SK-N-SH (cell line): ENCODE measurements at regions not wholly inside any gene's neighbourhood (a gene's known extent, or its start where the extent isn't known, plus 50 kb on each side); places are given as distances from the start of the nearest gene placed in this dataset.
A peak's percentile ranks its signal among the peaks of the same experiment; 100 is the strongest.

ENCODE experiments used
- CTCF ChIA-PET: fragments of 300-600, 350-600 bp; formaldehyde crosslinking; extraction: SDS; loops from one replicate; lab custom pipeline; 2021; lab: Yijun Ruan, JAX
- POLR2A ChIA-PET: fragments of 350-600 bp; sonication (Branson Sonifier 250); formaldehyde crosslinking; extraction: SDS; loops from one replicate; lab custom pipeline; 2020; ENCODE audit warnings: antibody characterized with exemption, inconsistent platforms; lab: Yijun Ruan, JAX
- DNase-seq: peaks from one replicate; pipeline ENCODE4 v3.0.0; 2012
- H2AFZ ChIP-seq: fragments of 200-600 bp; sonication (generic); 2 replicates; pipeline ENCODE4 v1.8.1; 2016; ENCODE audit warnings: antibody characterized with exemption, mild to moderate bottlenecking, low read depth
- H3F3A ChIP-seq: fragments of 200-600 bp; sonication (generic); replicated peaks from 2 replicates; pipeline ENCODE3; 2016; ENCODE audit warnings: antibody characterized with exemption, mild to moderate bottlenecking; ENCODE audit not compliant: insufficient read depth
- H3K27ac ChIP-seq, 2 experiments: fragments of 200-500 bp in 1 of 2; fragments of 200-600 bp in 1 of 2; sonication (Bioruptor generic) in 1 of 2; sonication (generic), shearing (Covaris generic) in 1 of 2; 2 replicates each; pipeline versions ENCODE4 v1.5.1 to v1.6.1; 2014 to 2016; ENCODE audit warnings: low read depth in 2 of 2, inconsistent platforms in 1 of 2, low read length in 1 of 2, mild to moderate bottlenecking in 1 of 2, mixed read lengths in 1 of 2
- H3K27me3 ChIP-seq: fragments of 200-600 bp; sonication (generic), shearing (Covaris generic); 2 replicates; pipeline ENCODE4 v1.6.1; 2016; ENCODE audit warnings: mixed run types; ENCODE audit not compliant: insufficient read depth
- H3K36me3 ChIP-seq, 2 experiments: fragments of 200-500 bp in 1 of 2; fragments of 200-600 bp in 1 of 2; sonication (Bioruptor generic) in 1 of 2; sonication (generic) in 1 of 2; replicated peaks in 1 of 2; 2 replicates each; pipeline versions ENCODE3 to v1.5.1; 2014 to 2016; ENCODE audit warnings: low read length in 1 of 2, mild to moderate bottlenecking in 1 of 2; ENCODE audit not compliant: insufficient read depth in 2 of 2, control insufficient read depth in 1 of 2
- H3K4me1 ChIP-seq, 2 experiments: fragments of 200-500 bp in 1 of 2; fragments of 200-600 bp in 1 of 2; sonication (Bioruptor generic) in 1 of 2; sonication (generic), shearing (Covaris generic) in 1 of 2; 2 replicates each; pipeline versions ENCODE4 v1.5.1 to v1.6.1; 2014 to 2016; ENCODE audit warnings: low read depth in 1 of 2, low read length in 1 of 2, mixed run types in 1 of 2; ENCODE audit not compliant: insufficient read depth in 2 of 2, control insufficient read depth in 1 of 2
- H3K4me2 ChIP-seq: fragments of 200-600 bp; sonication (generic), shearing (Covaris generic); 2 replicates; pipeline ENCODE4 v1.6.1; 2017; ENCODE audit warnings: mixed run types
- H3K4me3 ChIP-seq, 2 experiments: fragments of 200-500 bp in 1 of 2; fragments of 200-600 bp in 1 of 2; sonication (Bioruptor generic) in 1 of 2; sonication (generic), shearing (Covaris generic) in 1 of 2; 2 replicates each; pipeline versions ENCODE4 v1.5.1 to v1.8.1; 2014 to 2016; ENCODE audit warnings: low read depth in 2 of 2, inconsistent platforms in 1 of 2, low read length in 1 of 2, mild to moderate bottlenecking in 1 of 2, mixed read lengths in 1 of 2, moderate library complexity in 1 of 2
- H3K79me2 ChIP-seq: fragments of 200-600 bp; sonication (generic); 2 replicates; pipeline ENCODE4 v1.8.1; 2017; ENCODE audit warnings: mild to moderate bottlenecking; ENCODE audit not compliant: insufficient read depth
- H3K9ac ChIP-seq: fragments of 200-600 bp; sonication (generic); 2 replicates; pipeline ENCODE4 v1.6.1; 2017; ENCODE audit warnings: mixed run types
- H3K9me2 ChIP-seq: fragments of 200-600 bp; sonication (generic); 2 replicates; pipeline ENCODE4 v1.6.1; 2017; ENCODE audit warnings: mixed run types
- H3K9me3 ChIP-seq: fragments of 200-600 bp; sonication (generic); 2 replicates; pipeline ENCODE4 v1.6.1; 2017; ENCODE audit warnings: mixed run types, mild to moderate bottlenecking, moderate library complexity
- H4K20me1 ChIP-seq: fragments of 200-600 bp; sonication (generic); 2 replicates; pipeline ENCODE4 v1.6.1; 2017; ENCODE audit warnings: mild to moderate bottlenecking, mixed run types; ENCODE audit not compliant: insufficient read depth
- ELF1 ChIP-seq: IDR thresholded peaks from 2 replicates; pipeline ENCODE4 v1.4.0; 2012
- EP300 ChIP-seq, 2 experiments: IDR thresholded peaks; 2 replicates each; pipeline versions ENCODE4 v1.4.0 to v1.6.1; 2012; ENCODE audit warnings: borderline replicate concordance in 1 of 2, low read depth in 1 of 2, low read length in 1 of 2
- FOSL2 ChIP-seq: IDR thresholded peaks from 2 replicates; pipeline ENCODE4 v1.4.0; 2012; ENCODE audit warnings: low read depth, mild to moderate bottlenecking, moderate library complexity, borderline replicate concordance
- MAX ChIP-seq: IDR thresholded peaks from 2 replicates; pipeline ENCODE4 v1.4.0; 2012; ENCODE audit warnings: low read depth
- MEF2A ChIP-seq: IDR thresholded peaks from 2 replicates; pipeline ENCODE4 v1.4.0; 2012; ENCODE audit warnings: low read depth, borderline replicate concordance
- MXI1 ChIP-seq: IDR thresholded peaks from 2 replicates; pipeline ENCODE4 v1.6.1; 2012; ENCODE audit warnings: mild to moderate bottlenecking, low read depth, low read length, improper control_type of control experiment
- POLR2AphosphoS5 ChIP-seq: IDR thresholded peaks from 2 replicates; pipeline ENCODE4 v1.6.1; 2012; ENCODE audit warnings: low read depth, low read length
- RCOR1 ChIP-seq: fragments of 150-350 bp; IDR thresholded peaks from 2 replicates; pipeline ENCODE4 v1.6.1; 2017; ENCODE audit warnings: antibody characterized with exemption, low read length
- SMC3 ChIP-seq: IDR thresholded peaks from 2 replicates; pipeline ENCODE4 v1.6.1; 2012; ENCODE audit warnings: low read depth, low read length, improper control_type of control experiment
- TEAD4 ChIP-seq: IDR thresholded peaks from 2 replicates; pipeline ENCODE4 v1.4.0; 2012; ENCODE audit warnings: mild to moderate bottlenecking, borderline replicate concordance; ENCODE audit not compliant: insufficient read depth
- YY1 ChIP-seq: IDR thresholded peaks from 2 replicates; pipeline ENCODE4 v1.4.0; 2012; ENCODE audit warnings: low read depth, mild to moderate bottlenecking
- ZBTB33 ChIP-seq: IDR thresholded peaks from 2 replicates; pipeline ENCODE4 v1.4.0; 2012; ENCODE audit warnings: low read depth, borderline replicate concordance
- WGBS: methylation state at CpG from one replicate; pipeline ENCODE4 v1.1.6; 2017; ENCODE audit warnings: low lambda C conversion rate; 5-methylcytosine and 5-hydroxymethylcytosine counted together
- TF ChIP-seq, protein P1 (sequence below): IDR thresholded peaks from 2 replicates; pipeline ENCODE4; 2012
- TF ChIP-seq, protein P2 (sequence below): fragments of 200-600 bp; sonication (generic); IDR thresholded peaks from 2 replicates; pipeline ENCODE4 v1.6.1; 2017; ENCODE audit warnings: antibody characterized with exemption, mild to moderate bottlenecking, moderate library complexity
- TF ChIP-seq, protein P3 (sequence below): IDR thresholded peaks from 2 replicates; pipeline ENCODE4 v1.6.1; 2012; ENCODE audit warnings: mild to moderate bottlenecking, low read depth, low read length, moderate library complexity

GRCh38 chr1:38685388-38685787 is 174.2 kb downstream of the RRAGC start (continued):
- TF ChIP-seq MEF2A (no peak), MAX (no peak), TEAD4 (no peak)

GRCh38 chr1:38680801-38681510 is 178.6 kb downstream of the RRAGC start:
- DNase-seq = no peak

GRCh38 chr1:38677756-38678155 is 181.8 kb downstream of the RRAGC start:
- H3K9me2 ChIP-seq = no peaks in the 10 kb centered on the region
- no peaks in the 10 kb centered on the region for H3F3A ChIP-seq
- H3K4me2 ChIP-seq = no peak overlapping the region
- H3K4me3 ChIP-seq = no peak overlapping the region
- WGBS = 0% methylated on average over 1 of the region's 2 CpGs
- no peak for DNase-seq
- H3K9ac ChIP-seq = no peak overlapping the region
- H4K20me1 ChIP-seq = no peaks in the 10 kb centered on the region
- H3K4me1 ChIP-seq = no peaks in the 10 kb centered on the region
- no peak overlapping the region for H3K27ac ChIP-seq
- ChIA-PET POLR2A (no interaction called here), CTCF (no interaction called here)
- H3K79me2 ChIP-seq = no peaks in the 10 kb centered on the region
- no peaks in the 10 kb centered on the region for H3K9me3 ChIP-seq
- no peaks in the 10 kb centered on the region; the same call in 1 of the 2 replicates for H3K27me3 ChIP-seq
- no peaks in the 10 kb centered on the region for H3K36me3 ChIP-seq
- no peak overlapping the region for H2AFZ ChIP-seq
- TF ChIP-seq FOSL2 (no peak), EP300 (IDR thresholded peaks at IDR 0.05; ENCODE audit: borderline replicate concordance in 1 of 2, low read depth in 1 of 2, low read length in 1 of 2) (no peak), ZBTB33 (no peak), YY1 (no peak), MXI1 (no peak), POLR2AphosphoS5 (no peak), SMC3 (no peak), ELF1 (no peak)
- TF ChIP-seq, protein P1, sequence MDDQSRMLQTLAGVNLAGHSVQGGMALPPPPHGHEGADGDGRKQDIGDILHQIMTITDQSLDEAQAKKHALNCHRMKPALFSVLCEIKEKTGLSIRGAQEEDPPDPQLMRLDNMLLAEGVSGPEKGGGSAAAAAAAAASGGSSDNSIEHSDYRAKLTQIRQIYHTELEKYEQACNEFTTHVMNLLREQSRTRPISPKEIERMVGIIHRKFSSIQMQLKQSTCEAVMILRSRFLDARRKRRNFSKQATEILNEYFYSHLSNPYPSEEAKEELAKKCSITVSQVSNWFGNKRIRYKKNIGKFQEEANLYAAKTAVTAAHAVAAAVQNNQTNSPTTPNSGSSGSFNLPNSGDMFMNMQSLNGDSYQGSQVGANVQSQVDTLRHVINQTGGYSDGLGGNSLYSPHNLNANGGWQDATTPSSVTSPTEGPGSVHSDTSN = no peak
- TF ChIP-seq, protein P2, sequence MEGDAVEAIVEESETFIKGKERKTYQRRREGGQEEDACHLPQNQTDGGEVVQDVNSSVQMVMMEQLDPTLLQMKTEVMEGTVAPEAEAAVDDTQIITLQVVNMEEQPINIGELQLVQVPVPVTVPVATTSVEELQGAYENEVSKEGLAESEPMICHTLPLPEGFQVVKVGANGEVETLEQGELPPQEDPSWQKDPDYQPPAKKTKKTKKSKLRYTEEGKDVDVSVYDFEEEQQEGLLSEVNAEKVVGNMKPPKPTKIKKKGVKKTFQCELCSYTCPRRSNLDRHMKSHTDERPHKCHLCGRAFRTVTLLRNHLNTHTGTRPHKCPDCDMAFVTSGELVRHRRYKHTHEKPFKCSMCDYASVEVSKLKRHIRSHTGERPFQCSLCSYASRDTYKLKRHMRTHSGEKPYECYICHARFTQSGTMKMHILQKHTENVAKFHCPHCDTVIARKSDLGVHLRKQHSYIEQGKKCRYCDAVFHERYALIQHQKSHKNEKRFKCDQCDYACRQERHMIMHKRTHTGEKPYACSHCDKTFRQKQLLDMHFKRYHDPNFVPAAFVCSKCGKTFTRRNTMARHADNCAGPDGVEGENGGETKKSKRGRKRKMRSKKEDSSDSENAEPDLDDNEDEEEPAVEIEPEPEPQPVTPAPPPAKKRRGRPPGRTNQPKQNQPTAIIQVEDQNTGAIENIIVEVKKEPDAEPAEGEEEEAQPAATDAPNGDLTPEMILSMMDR = no peak

More at GRCh38 chr1:38680801-38681510, 178.6 kb downstream of the RRAGC start:
- Histone ChIP-seq H3K36me3 (no peaks in the 10 kb centered on the region), H3F3A (no peaks in the 10 kb centered on the region), H3K9me2 (no peaks in the 10 kb centered on the region), H3K27me3 (peaks cover 3% of the 10 kb centered on the region; the same call in 1 of the 2 replicates), H3K79me2 (no peaks in the 10 kb centered on the region), H4K20me1 (no peaks in the 10 kb centered on the region), H3K9ac (no peak overlapping the region), H3K4me1 (no peaks in the 10 kb centered on the region), H3K4me2 (no peak overlapping the region), H3K4me3 (no peak overlapping the region), H3K27ac (no peak overlapping the region), H3K9me3 (no peaks in the 10 kb centered on the region), H2AFZ (no peak overlapping the region)
- POLR2A ChIA-PET = no interaction called here
- no peak for TF ChIP-seq SMC3
- no peak for TF ChIP-seq RCOR1
- no peak for TF ChIP-seq ELF1
- TF ChIP-seq, protein P3, sequence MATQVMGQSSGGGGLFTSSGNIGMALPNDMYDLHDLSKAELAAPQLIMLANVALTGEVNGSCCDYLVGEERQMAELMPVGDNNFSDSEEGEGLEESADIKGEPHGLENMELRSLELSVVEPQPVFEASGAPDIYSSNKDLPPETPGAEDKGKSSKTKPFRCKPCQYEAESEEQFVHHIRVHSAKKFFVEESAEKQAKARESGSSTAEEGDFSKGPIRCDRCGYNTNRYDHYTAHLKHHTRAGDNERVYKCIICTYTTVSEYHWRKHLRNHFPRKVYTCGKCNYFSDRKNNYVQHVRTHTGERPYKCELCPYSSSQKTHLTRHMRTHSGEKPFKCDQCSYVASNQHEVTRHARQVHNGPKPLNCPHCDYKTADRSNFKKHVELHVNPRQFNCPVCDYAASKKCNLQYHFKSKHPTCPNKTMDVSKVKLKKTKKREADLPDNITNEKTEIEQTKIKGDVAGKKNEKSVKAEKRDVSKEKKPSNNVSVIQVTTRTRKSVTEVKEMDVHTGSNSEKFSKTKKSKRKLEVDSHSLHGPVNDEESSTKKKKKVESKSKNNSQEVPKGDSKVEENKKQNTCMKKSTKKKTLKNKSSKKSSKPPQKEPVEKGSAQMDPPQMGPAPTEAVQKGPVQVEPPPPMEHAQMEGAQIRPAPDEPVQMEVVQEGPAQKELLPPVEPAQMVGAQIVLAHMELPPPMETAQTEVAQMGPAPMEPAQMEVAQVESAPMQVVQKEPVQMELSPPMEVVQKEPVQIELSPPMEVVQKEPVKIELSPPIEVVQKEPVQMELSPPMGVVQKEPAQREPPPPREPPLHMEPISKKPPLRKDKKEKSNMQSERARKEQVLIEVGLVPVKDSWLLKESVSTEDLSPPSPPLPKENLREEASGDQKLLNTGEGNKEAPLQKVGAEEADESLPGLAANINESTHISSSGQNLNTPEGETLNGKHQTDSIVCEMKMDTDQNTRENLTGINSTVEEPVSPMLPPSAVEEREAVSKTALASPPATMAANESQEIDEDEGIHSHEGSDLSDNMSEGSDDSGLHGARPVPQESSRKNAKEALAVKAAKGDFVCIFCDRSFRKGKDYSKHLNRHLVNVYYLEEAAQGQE = peak; percentile 88
- CTCF ChIA-PET = no interaction called here
- WGBS = 15% methylated on average over 5 of the region's 5 CpGs
